Bronchial epithelial cell (primary cell): ENCODE measurements at regions not wholly inside any gene's neighbourhood (a gene's known extent, or its start where the extent isn't known, plus 50 kb on each side); places are given as distances from the start of the nearest gene placed in this dataset.

ENCODE experiments used
- DNase-seq: peaks from one replicate; pipeline ENCODE4 v3.0.0-alpha.2; 2010; ENCODE audit warnings: low read depth
- FAIRE-seq: peaks from 2 replicates; lab custom pipeline; 2011; peaks lifted over from hg19 to GRCh38; lab: Jason Lieb, UNC
- H3K27me3 ChIP-seq: 2 replicates; pipeline ENCODE4 v1.5.1; 2011; ENCODE audit warnings: low read length; ENCODE audit not compliant: control insufficient read depth, insufficient read depth
- H3K36me3 ChIP-seq: 2 replicates; pipeline ENCODE4 v1.5.1; 2011; ENCODE audit warnings: low read length; ENCODE audit not compliant: control insufficient read depth, insufficient read depth
- H3K4me3 ChIP-seq: 2 replicates; pipeline ENCODE4 v1.5.1; 2011; ENCODE audit warnings: mild to moderate bottlenecking, low read depth, low read length, control low read depth
- TF ChIP-seq, protein P1 (sequence below): IDR thresholded peaks from 2 replicates; pipeline ENCODE4 v1.5.1; 2011; ENCODE audit warnings: mild to moderate bottlenecking, moderate library complexity, low read length, control low read depth, inconsistent platforms; ENCODE audit not compliant: insufficient read depth, severe bottlenecking

DNA sequence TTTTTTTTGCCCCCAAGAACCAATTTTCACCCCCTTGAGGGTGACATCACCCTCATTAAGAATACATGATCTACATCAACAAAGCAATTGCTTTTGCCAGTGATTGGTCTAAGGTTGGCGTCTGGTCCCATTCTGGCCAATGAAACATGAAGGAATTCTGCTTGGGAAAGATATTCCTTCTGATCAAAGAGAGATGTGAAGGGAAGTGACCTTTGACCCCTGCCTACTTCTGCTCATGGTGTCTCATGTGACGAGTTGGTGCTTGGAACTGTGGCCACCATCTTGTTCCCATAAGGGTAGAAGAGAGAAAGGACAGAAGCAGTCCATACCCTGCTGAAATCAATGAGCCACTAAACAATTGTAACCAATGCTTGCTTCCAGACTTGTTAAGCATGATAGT, 85.1 kb downstream of the LBH start:
- TF ChIP-seq, protein P1, sequence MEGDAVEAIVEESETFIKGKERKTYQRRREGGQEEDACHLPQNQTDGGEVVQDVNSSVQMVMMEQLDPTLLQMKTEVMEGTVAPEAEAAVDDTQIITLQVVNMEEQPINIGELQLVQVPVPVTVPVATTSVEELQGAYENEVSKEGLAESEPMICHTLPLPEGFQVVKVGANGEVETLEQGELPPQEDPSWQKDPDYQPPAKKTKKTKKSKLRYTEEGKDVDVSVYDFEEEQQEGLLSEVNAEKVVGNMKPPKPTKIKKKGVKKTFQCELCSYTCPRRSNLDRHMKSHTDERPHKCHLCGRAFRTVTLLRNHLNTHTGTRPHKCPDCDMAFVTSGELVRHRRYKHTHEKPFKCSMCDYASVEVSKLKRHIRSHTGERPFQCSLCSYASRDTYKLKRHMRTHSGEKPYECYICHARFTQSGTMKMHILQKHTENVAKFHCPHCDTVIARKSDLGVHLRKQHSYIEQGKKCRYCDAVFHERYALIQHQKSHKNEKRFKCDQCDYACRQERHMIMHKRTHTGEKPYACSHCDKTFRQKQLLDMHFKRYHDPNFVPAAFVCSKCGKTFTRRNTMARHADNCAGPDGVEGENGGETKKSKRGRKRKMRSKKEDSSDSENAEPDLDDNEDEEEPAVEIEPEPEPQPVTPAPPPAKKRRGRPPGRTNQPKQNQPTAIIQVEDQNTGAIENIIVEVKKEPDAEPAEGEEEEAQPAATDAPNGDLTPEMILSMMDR: no peak
- no peaks in the 10 kb centered on the region for H3K36me3 ChIP-seq
- FAIRE-seq (peak; percentile 68), DNase-seq (no peak)
- no peak overlapping the region for H3K4me3 ChIP-seq
- H3K27me3 ChIP-seq: no peaks in the 10 kb centered on the region

GRCh38 chr2:30318987-30319782, 87.9 kb downstream of the LBH start:
- H3K27me3 ChIP-seq: peaks cover 3% of the 10 kb centered on the region
- no peaks in the 10 kb centered on the region for H3K36me3 ChIP-seq
- no peak overlapping the region for H3K4me3 ChIP-seq
- FAIRE-seq (no peak), DNase-seq (no peak)
- TF ChIP-seq, protein P1: no peak

GRCh38 chr2:30321466-30321865, 90.1 kb downstream of the LBH start:
- TF ChIP-seq, protein P1: no peak
- no peak for FAIRE-seq
- Histone ChIP-seq H3K27me3 (peaks cover 3% of the 10 kb centered on the region), H3K4me3 (no peak overlapping the region), H3K36me3 (no peaks in the 10 kb centered on the region)
- peak; percentile 16 for DNase-seq

- H3K4me3 ChIP-seq: no peak overlapping the region
- FAIRE-seq: no peak
- H3K36me3 ChIP-seq: no peaks in the 10 kb centered on the region
- peaks cover 3% of the 10 kb centered on the region for H3K27me3 ChIP-seq
- TF ChIP-seq, protein P1: no peak
- no peak for DNase-seq
Measured at GRCh38 chr2:30323499-30323898, 92.2 kb downstream of the LBH start.

GRCh38 chr2:30324245-30324908, 93.0 kb downstream of the LBH start:
- peaks cover 3% of the 10 kb centered on the region for H3K27me3 ChIP-seq
- DNase-seq: no peak
- TF ChIP-seq, protein P1: no peak
- no peaks in the 10 kb centered on the region for H3K36me3 ChIP-seq
- no peak overlapping the region for H3K4me3 ChIP-seq
- FAIRE-seq: no peak
